GM23338 (cell line): ENCODE measurements at regions not wholly inside any gene's neighbourhood (a gene's known extent, or its start where the extent isn't known, plus 50 kb on each side); places are given as distances from the start of the nearest gene placed in this dataset.

Experiments used
- ATAC-seq: fragments of 200-7000 bp; cut with Tn5 transposase; 3 replicates; pipeline ENCODE4 v1.9.1; 2020
- DNase-seq: peaks from one replicate; pipeline ENCODE4 v3.0.0-alpha.2; 2015; ENCODE audit warnings: low spot score
- H2AFZ ChIP-seq: fragments of 200-600 bp; sonication (generic); 2 replicates; pipeline ENCODE4 v1.8.0; 2016; ENCODE audit warnings: antibody characterized with exemption, mild to moderate bottlenecking, moderate library complexity
- H3F3A ChIP-seq: fragments of 200-600 bp; sonication (generic); replicated peaks from 2 replicates; pipeline ENCODE4 v1.8.0; 2017; ENCODE audit warnings: antibody characterized with exemption, mixed run types, low read depth
- H3K27ac ChIP-seq: fragments of 200-600 bp; sonication (generic); 2 replicates; pipeline ENCODE4 v1.6.1; 2016; ENCODE audit warnings: low read depth
- H3K27me3 ChIP-seq: fragments of 200-600 bp; sonication (generic); 2 replicates; pipeline ENCODE4 v1.8.0; 2016; ENCODE audit warnings: mild to moderate bottlenecking, mixed run types, moderate library complexity; ENCODE audit not compliant: insufficient read depth
- H3K36me3 ChIP-seq: fragments of 200-600 bp; sonication (generic); 2 replicates; pipeline ENCODE4 v1.8.0; 2016; ENCODE audit warnings: mild to moderate bottlenecking; ENCODE audit not compliant: insufficient read depth
- H3K4me1 ChIP-seq: fragments of 200-600 bp; sonication (generic); 2 replicates; pipeline ENCODE4 v1.8.0; 2016; ENCODE audit warnings: mild to moderate bottlenecking, moderate library complexity; ENCODE audit not compliant: insufficient read depth
- H3K4me2 ChIP-seq: fragments of 200-600 bp; sonication (generic); 2 replicates; pipeline ENCODE4 v1.7.1; 2017; ENCODE audit warnings: mixed run types
- H3K4me3 ChIP-seq: fragments of 200-600 bp; sonication (generic); 2 replicates; pipeline ENCODE4 v1.6.1; 2016; ENCODE audit warnings: mixed run types
- H3K79me2 ChIP-seq: fragments of 200-600 bp; sonication (generic); replicated peaks from 2 replicates; pipeline ENCODE4 v1.8.0; 2017; ENCODE audit warnings: mild to moderate bottlenecking; ENCODE audit not compliant: insufficient read depth
- H3K9me2 ChIP-seq: fragments of 200-600 bp; sonication (generic); 2 replicates; pipeline ENCODE4 v1.8.0; 2017; ENCODE audit not compliant: insufficient read depth
- H4K20me1 ChIP-seq: fragments of 200-600 bp; sonication (generic); replicated peaks from 2 replicates; pipeline ENCODE4 v1.8.0; 2017; ENCODE audit warnings: mild to moderate bottlenecking; ENCODE audit not compliant: insufficient read depth
- H3K27ac Mint-ChIP-seq: 2 replicates; pipeline ENCODE4 v1.8.0; 2020; ENCODE audit warnings: inconsistent platforms, mild to moderate bottlenecking, moderate library complexity, mixed read lengths
- H3K27me3 Mint-ChIP-seq: 3 replicates; pipeline ENCODE4 v1.8.0; 2022; ENCODE audit warnings: low read depth, mild to moderate bottlenecking, moderate library complexity, mixed read lengths, inconsistent platforms; ENCODE audit not compliant: insufficient read depth, poor library complexity
- H3K36me3 Mint-ChIP-seq: 3 replicates; pipeline ENCODE4 v1.8.0; 2021; ENCODE audit warnings: low read depth, mild to moderate bottlenecking, inconsistent platforms, moderate library complexity, mixed read lengths
- H3K4me1 Mint-ChIP-seq: 3 replicates; pipeline ENCODE4 v1.8.0; 2020; ENCODE audit warnings: mild to moderate bottlenecking, inconsistent platforms, mixed read lengths
- H3K4me3 Mint-ChIP-seq: 3 replicates; pipeline ENCODE4 v1.8.0; 2021; ENCODE audit warnings: moderate library complexity, mild to moderate bottlenecking, inconsistent platforms, mixed read lengths
- H3K9me3 Mint-ChIP-seq: 3 replicates; pipeline ENCODE4 v1.8.0; 2020; ENCODE audit warnings: moderate library complexity, mild to moderate bottlenecking, inconsistent platforms, mixed read lengths
- CTCF ChIP-seq, 2 experiments: fragments of 200-600 bp in 1 of 2; sonication (generic) in 1 of 2; conservative IDR thresholded peaks; 2 replicates each; pipeline versions ENCODE4 v1.5.1 to v1.6.1; 2016 to 2017; ENCODE audit warnings: antibody characterized with exemption in 2 of 2, low read depth in 2 of 2, mild to moderate bottlenecking in 2 of 2, moderate library complexity in 1 of 2
- EZH2 ChIP-seq: fragments of 200-600 bp; sonication (generic); IDR thresholded peaks from one replicate; pipeline ENCODE4 v1.8.0; 2017; ENCODE audit warnings: antibody characterized with exemption, mild to moderate bottlenecking, low read depth; ENCODE audit not compliant: unreplicated experiment
- EZH2phosphoT487 ChIP-seq: fragments of 200-600 bp; sonication (generic); IDR thresholded peaks from one replicate; pipeline ENCODE4 v1.8.1; 2018; ENCODE audit warnings: antibody characterized with exemption; ENCODE audit not compliant: unreplicated experiment
- JUNB ChIP-seq: IDR thresholded peaks from one replicate; pipeline ENCODE4 v1.6.1; 2016; ENCODE audit warnings: antibody characterized with exemption; ENCODE audit not compliant: unreplicated experiment
- NANOG ChIP-seq: IDR thresholded peaks from 2 replicates; pipeline ENCODE4 v1.6.1; 2016; ENCODE audit warnings: antibody characterized with exemption, borderline replicate concordance
- REST ChIP-seq: IDR thresholded peaks from one replicate; pipeline ENCODE4 v1.6.1; 2018; ENCODE audit warnings: antibody characterized with exemption; ENCODE audit not compliant: unreplicated experiment
- STAT1 ChIP-seq: IDR thresholded peaks from one replicate; pipeline ENCODE4 v1.6.1; 2016; ENCODE audit warnings: antibody characterized with exemption; ENCODE audit not compliant: unreplicated experiment
- ZNF462 ChIP-seq: fragments of 250-450 bp; sonication (Bioruptor Pico); IDR thresholded peaks from 2 replicates; pipeline ENCODE4 v1.5.0; 2020; ENCODE audit warnings: mild to moderate bottlenecking, moderate library complexity

- Mint-ChIP-seq H3K27me3 (no peaks in the 10 kb centered on the region), H3K9me3 (peaks cover 83% of the 10 kb centered on the region), H3K4me3 (no peak overlapping the region), H3K27ac (no peak overlapping the region), H3K36me3 (peaks cover 11% of the 10 kb centered on the region), H3K4me1 (no peaks in the 10 kb centered on the region)
- H3K4me3 ChIP-seq, result no peak overlapping the region
- H3K79me2 ChIP-seq, result no peaks in the 10 kb centered on the region
- no peak overlapping the region for H3K4me2 ChIP-seq
- no peaks in the 10 kb centered on the region for H3K4me1 ChIP-seq
- no peak overlapping the region for H3K27ac ChIP-seq
- no peak overlapping the region for H2AFZ ChIP-seq
- DNase-seq (no peak), ATAC-seq (no peak)
- H4K20me1 ChIP-seq, result no peaks in the 10 kb centered on the region
- no peaks in the 10 kb centered on the region for H3K27me3 ChIP-seq
- no peak for TF ChIP-seq NANOG
- TF ChIP-seq JUNB, result no peak
- no peak for TF ChIP-seq REST
- no peak for TF ChIP-seq CTCF (conservative IDR thresholded peaks at IDR 0.05; ENCODE audit: low read depth in 2 of 2)
- H3K9me2 ChIP-seq, result no peaks in the 10 kb centered on the region
- H3F3A ChIP-seq, result no peaks in the 10 kb centered on the region
- H3K36me3 ChIP-seq, result no peaks in the 10 kb centered on the region; the same call in 1 of the 2 replicates
Observed at GRCh38 chr9:102479191-102479590, 515.9 kb upstream of the CYLC2 start.

GRCh38 chr9:102474357-102474756 is 520.8 kb upstream of the CYLC2 start:
- Histone ChIP-seq H3K4me1 (no peaks in the 10 kb centered on the region), H3K36me3 (no peaks in the 10 kb centered on the region; the same call in 1 of the 2 replicates), H3K27ac (no peak overlapping the region), H3K4me2 (no peak overlapping the region), H3K79me2 (no peaks in the 10 kb centered on the region), H4K20me1 (no peaks in the 10 kb centered on the region), H3K4me3 (no peak overlapping the region), H3K9me2 (no peaks in the 10 kb centered on the region), H3K27me3 (no peaks in the 10 kb centered on the region), H2AFZ (no peak overlapping the region), H3F3A (no peaks in the 10 kb centered on the region)
- no peaks in the 10 kb centered on the region for H3K4me1 Mint-ChIP-seq
- H3K27me3 Mint-ChIP-seq, result no peaks in the 10 kb centered on the region
- no peak overlapping the region for H3K27ac Mint-ChIP-seq
- ATAC-seq, result no peak
- peaks cover 89% of the 10 kb centered on the region for H3K9me3 Mint-ChIP-seq
- peaks cover 15% of the 10 kb centered on the region; the same call in 2 of the 3 replicates for H3K36me3 Mint-ChIP-seq
- no peak overlapping the region for H3K4me3 Mint-ChIP-seq
- no peak for DNase-seq
- no peak for TF ChIP-seq ZNF462 (CRISPR knock-in tag)
- TF ChIP-seq EZH2, result no peak
- no peak for TF ChIP-seq JUNB
- TF ChIP-seq STAT1, result no peak
- TF ChIP-seq NANOG, result no peak
- no peak for TF ChIP-seq EZH2phosphoT487
